GM12878 (cell line): ENCODE measurements at regions not wholly inside any gene's neighbourhood (a gene's known extent, or its start where the extent isn't known, plus 50 kb on each side); places are given as distances from the start of the nearest gene placed in this dataset.

Experiments
- ATAC-seq: fragments of 200-7000 bp; cut with Tn5 transposase; 3 replicates; pipeline ENCODE4 v1.9.1; 2020; ENCODE audit warnings: mild to moderate bottlenecking, moderate library complexity
- BruUV-seq: library from RNA; stranded (reverse); fragments of 400-500 nt; replicated peaks from 2 replicates; lab custom pipeline; 2021; lab: Mats Ljungman, UMichigan
- CTCF ChIA-PET: fragments of 300-600 bp; sonication (Branson Sonifier 250); formaldehyde crosslinking; extraction: SDS; loops from one replicate; lab custom pipeline; 2021; ENCODE audit warnings: inconsistent platforms; lab: Yijun Ruan, JAX
- POLR2A ChIA-PET: fragments of 350-600 bp; formaldehyde crosslinking; extraction: SDS; loops from one replicate; lab custom pipeline; 2021; ENCODE audit warnings: inconsistent platforms; lab: Charles Lee
- RAD21 ChIA-PET: fragments of 300-600 bp; sonication (Branson Sonifier 250); formaldehyde crosslinking; loops from one replicate; lab custom pipeline; 2023; ENCODE audit warnings: antibody characterized with exemption; ENCODE audit not compliant: unreplicated experiment; lab: Charles Lee
- SMC1A ChIA-PET: fragments of 300-600 bp; sonication (Branson Sonifier 250); formaldehyde crosslinking; loops from one replicate; lab custom pipeline; 2023; ENCODE audit not compliant: unreplicated experiment, uncharacterized antibody; lab: Charles Lee
- DNase-seq: peaks from one replicate; pipeline ENCODE4 v3.0.0-alpha.2; 2011; ENCODE audit warnings: low read depth, low spot score
- FAIRE-seq: peaks from 3 replicates; lab custom pipeline; 2011; peaks lifted over from hg19 to GRCh38; lab: Jason Lieb, UNC
- H2AFZ ChIP-seq: 2 replicates; pipeline ENCODE4 v1.6.0; 2011; ENCODE audit warnings: low read depth, low read length, control low read depth; ENCODE audit not compliant: control insufficient read depth
- H3K27ac ChIP-seq: 2 replicates; pipeline ENCODE4 v1.5.1; 2011; ENCODE audit warnings: control low read depth; ENCODE audit not compliant: control insufficient read depth, insufficient read depth
- H3K27me3 ChIP-seq, 2 experiments: replicated peaks in 1 of 2; 2 replicates each; pipeline versions ENCODE4 v1.6.0 to v1.6.1; 2011; ENCODE audit warnings: low read length in 1 of 2; ENCODE audit not compliant: control insufficient read depth in 2 of 2, insufficient read depth in 2 of 2
- H3K36me3 ChIP-seq, 2 experiments: 2 replicates each; pipeline ENCODE4 v1.5.1; 2011; ENCODE audit warnings: low read length in 1 of 2; ENCODE audit not compliant: control insufficient read depth in 2 of 2, insufficient read depth in 2 of 2
- H3K4me1 ChIP-seq: 2 replicates; pipeline ENCODE4 v1.6.1; 2011; ENCODE audit warnings: mild to moderate bottlenecking, low read length, moderate library complexity, mixed read lengths; ENCODE audit not compliant: control insufficient read depth, insufficient read depth
- H3K4me2 ChIP-seq: 2 replicates; pipeline ENCODE4 v1.6.0; 2011; ENCODE audit warnings: control low read depth; ENCODE audit not compliant: control insufficient read depth, insufficient read depth
- H3K4me3 ChIP-seq: fragments of 200-600 bp; sonication (generic); 2 replicates; pipeline ENCODE4 v1.5.1; 2016
- H3K79me2 ChIP-seq: 2 replicates; pipeline ENCODE4 v1.6.0; 2011; ENCODE audit warnings: low read length; ENCODE audit not compliant: control insufficient read depth, insufficient read depth
- H3K9ac ChIP-seq: 2 replicates; pipeline ENCODE4 v1.8.0; 2011; ENCODE audit warnings: low read length, control low read depth, mixed read lengths; ENCODE audit not compliant: control insufficient read depth, insufficient read depth
- H3K9me3 ChIP-seq: replicated peaks from 3 replicates; pipeline ENCODE4 v1.5.1; 2011; ENCODE audit warnings: mild to moderate bottlenecking, low read length; ENCODE audit not compliant: control insufficient read depth, insufficient read depth
- H4K20me1 ChIP-seq: 2 replicates; pipeline ENCODE4 v1.6.0; 2011; ENCODE audit not compliant: control insufficient read depth, insufficient read depth
- ASH2L ChIP-seq: fragments of 300-600, 200-600 bp; sonication (generic); IDR thresholded peaks from 2 replicates; pipeline ENCODE4 v1.6.1; 2017; ENCODE audit warnings: low read depth, mild to moderate bottlenecking, borderline replicate concordance
- CEBPB ChIP-seq, 2 experiments: fragments of 150-350 bp in 1 of 2; IDR thresholded peaks; 2 replicates each; pipeline ENCODE4 v1.6.1; 2012 to 2014; ENCODE audit warnings: low read depth in 2 of 2, low read length in 2 of 2, borderline replicate concordance in 1 of 2, inconsistent platforms in 1 of 2
- MYB ChIP-seq: fragments of 150-350 bp; IDR thresholded peaks from 2 replicates; pipeline ENCODE4 v1.6.1; 2014; ENCODE audit warnings: mild to moderate bottlenecking, low read depth, low read length, borderline replicate concordance
- MYC ChIP-seq: IDR thresholded peaks from 2 replicates; pipeline ENCODE4 v1.6.1; 2011; ENCODE audit warnings: mild to moderate bottlenecking, low read length, moderate library complexity, inconsistent platforms; ENCODE audit not compliant: insufficient read depth, insufficient replicate concordance, insufficient read length, severe bottlenecking
- NR2F1 ChIP-seq: fragments of 450-650 bp; conservative IDR thresholded peaks from 2 replicates; pipeline ENCODE4 v1.6.1; 2017; ENCODE audit warnings: mild to moderate bottlenecking
- RAD51 ChIP-seq: fragments of 450-650 bp; IDR thresholded peaks from 2 replicates; pipeline ENCODE4 v1.6.1; 2016; ENCODE audit warnings: moderate library complexity, mild to moderate bottlenecking, inconsistent platforms
- RFX5 ChIP-seq: IDR thresholded peaks from 2 replicates; pipeline ENCODE4 v1.6.1; 2011; ENCODE audit warnings: low read depth, low read length, improper control_type of control experiment
- SP1 ChIP-seq: IDR thresholded peaks from one replicate; pipeline ENCODE4 v1.6.1; 2011; ENCODE audit warnings: low read depth, low read length
- SUPT20H ChIP-seq: IDR thresholded peaks from 2 replicates; pipeline ENCODE4 v1.6.1; 2011; ENCODE audit warnings: low read depth, mild to moderate bottlenecking, low read length, moderate library complexity, borderline replicate concordance; ENCODE audit not compliant: control insufficient read depth
- TARDBP ChIP-seq: IDR thresholded peaks from 2 replicates; pipeline ENCODE4 v1.6.1; 2016; ENCODE audit warnings: borderline replicate concordance
- TCF3 ChIP-seq: IDR thresholded peaks from 2 replicates; pipeline ENCODE4 v1.6.1; 2012; ENCODE audit warnings: low read depth, mild to moderate bottlenecking, low read length, borderline replicate concordance; ENCODE audit not compliant: insufficient read depth
- ZSCAN29 ChIP-seq: fragments of 450-650 bp; IDR thresholded peaks from 2 replicates; pipeline ENCODE4 v1.6.1; 2017; ENCODE audit warnings: mild to moderate bottlenecking, moderate library complexity
- in situ Hi-C: fragments of 300-500 bp; cut with MboI; formaldehyde crosslinking; loops from 9 replicates; pipeline ENCODE4 v1.14.3; 2018; ENCODE audit warnings: mixed read lengths
- intact Hi-C: fragments of 100-400 bp; cut with micrococcal nuclease; formaldehyde crosslinking; loops from one replicate; pipeline ENCODE4 v1.14.2; 2022; ENCODE audit not compliant: unreplicated experiment
- TF ChIP-seq, protein P1 (sequence below): fragments of 150-350 bp; IDR thresholded peaks from 2 replicates; pipeline ENCODE4 v1.6.1; 2014; ENCODE audit warnings: mild to moderate bottlenecking, low read depth, low read length
- TF ChIP-seq, protein P2 (sequence below): fragments of 450-650 bp; IDR thresholded peaks from 2 replicates; pipeline ENCODE4 v1.6.1; 2017; ENCODE audit warnings: low read depth, mild to moderate bottlenecking, moderate library complexity
- TF ChIP-seq, protein P3 (sequence below): fragments of 450-650 bp; IDR thresholded peaks from 2 replicates; pipeline ENCODE4 v1.6.1; 2017; ENCODE audit warnings: mild to moderate bottlenecking
- TF ChIP-seq, protein P4 (sequence below): IDR thresholded peaks from 2 replicates; pipeline ENCODE4 v1.6.1; 2012; ENCODE audit warnings: low read depth, low read length, improper control_type of control experiment

DNA sequence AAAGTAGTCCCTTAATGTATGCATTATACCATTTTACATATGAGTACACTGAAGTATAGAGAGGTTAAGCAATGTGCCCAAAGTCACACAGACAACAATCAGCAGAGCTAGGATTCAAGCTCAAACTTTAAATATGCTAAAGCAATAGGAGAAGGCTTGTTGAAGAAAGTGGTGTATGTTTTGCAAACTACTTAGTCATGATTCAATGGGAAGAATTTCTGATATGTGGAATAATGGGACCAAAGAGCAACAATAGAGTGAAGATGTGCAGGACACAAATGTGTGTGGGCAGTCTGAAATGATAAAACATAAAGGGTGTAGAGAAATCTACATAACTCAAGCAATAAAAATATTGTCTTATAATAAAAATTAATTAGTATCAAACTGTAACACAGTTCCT, 109.0 kb upstream of the ARSJ start:
- no peak for DNase-seq
- ChIA-PET SMC1A (no interaction called here), POLR2A (no interaction called here), RAD21 (no interaction called here), CTCF (interaction anchor here (1.0 kb wide), 1 partner anchor 10 kb away, joined by 3 read pairs; no protein-coding TSS in a partner anchor)
- H3K36me3 ChIP-seq = no peaks in the 10 kb centered on the region
- no peak overlapping the region for H3K9ac ChIP-seq
- no TSS peak for BruUV-seq
- no peak overlapping the region for H3K4me2 ChIP-seq
- no peaks in the 10 kb centered on the region for H4K20me1 ChIP-seq
- no peak overlapping the region for H3K27ac ChIP-seq
- H3K4me1 ChIP-seq = no peaks in the 10 kb centered on the region
- no peaks in the 10 kb centered on the region for H3K79me2 ChIP-seq
- H3K4me3 ChIP-seq = no peak overlapping the region
- in situ Hi-C loops (no loop called here), intact Hi-C loops (no loop called here)
- TF ChIP-seq RFX5 (no peak), SUPT20H (no peak), TCF3 (no peak), SP1 (no peak), TARDBP (no peak), CEBPB (IDR thresholded peaks at IDR 0.05; ENCODE audit: borderline replicate concordance in 1 of 2, low read depth in 2 of 2, low read length in 2 of 2) (no peak), ZSCAN29 (no peak), MYC (no peak), NR2F1 (no peak), MYB (no peak), ASH2L (no peak), RAD51 (no peak)
- TF ChIP-seq, protein P1, sequence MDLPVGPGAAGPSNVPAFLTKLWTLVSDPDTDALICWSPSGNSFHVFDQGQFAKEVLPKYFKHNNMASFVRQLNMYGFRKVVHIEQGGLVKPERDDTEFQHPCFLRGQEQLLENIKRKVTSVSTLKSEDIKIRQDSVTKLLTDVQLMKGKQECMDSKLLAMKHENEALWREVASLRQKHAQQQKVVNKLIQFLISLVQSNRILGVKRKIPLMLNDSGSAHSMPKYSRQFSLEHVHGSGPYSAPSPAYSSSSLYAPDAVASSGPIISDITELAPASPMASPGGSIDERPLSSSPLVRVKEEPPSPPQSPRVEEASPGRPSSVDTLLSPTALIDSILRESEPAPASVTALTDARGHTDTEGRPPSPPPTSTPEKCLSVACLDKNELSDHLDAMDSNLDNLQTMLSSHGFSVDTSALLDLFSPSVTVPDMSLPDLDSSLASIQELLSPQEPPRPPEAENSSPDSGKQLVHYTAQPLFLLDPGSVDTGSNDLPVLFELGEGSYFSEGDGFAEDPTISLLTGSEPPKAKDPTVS = no peak
- TF ChIP-seq, protein P2, sequence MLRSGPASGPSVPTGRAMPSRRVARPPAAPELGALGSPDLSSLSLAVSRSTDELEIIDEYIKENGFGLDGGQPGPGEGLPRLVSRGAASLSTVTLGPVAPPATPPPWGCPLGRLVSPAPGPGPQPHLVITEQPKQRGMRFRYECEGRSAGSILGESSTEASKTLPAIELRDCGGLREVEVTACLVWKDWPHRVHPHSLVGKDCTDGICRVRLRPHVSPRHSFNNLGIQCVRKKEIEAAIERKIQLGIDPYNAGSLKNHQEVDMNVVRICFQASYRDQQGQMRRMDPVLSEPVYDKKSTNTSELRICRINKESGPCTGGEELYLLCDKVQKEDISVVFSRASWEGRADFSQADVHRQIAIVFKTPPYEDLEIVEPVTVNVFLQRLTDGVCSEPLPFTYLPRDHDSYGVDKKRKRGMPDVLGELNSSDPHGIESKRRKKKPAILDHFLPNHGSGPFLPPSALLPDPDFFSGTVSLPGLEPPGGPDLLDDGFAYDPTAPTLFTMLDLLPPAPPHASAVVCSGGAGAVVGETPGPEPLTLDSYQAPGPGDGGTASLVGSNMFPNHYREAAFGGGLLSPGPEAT = no peak
- TF ChIP-seq, protein P3, sequence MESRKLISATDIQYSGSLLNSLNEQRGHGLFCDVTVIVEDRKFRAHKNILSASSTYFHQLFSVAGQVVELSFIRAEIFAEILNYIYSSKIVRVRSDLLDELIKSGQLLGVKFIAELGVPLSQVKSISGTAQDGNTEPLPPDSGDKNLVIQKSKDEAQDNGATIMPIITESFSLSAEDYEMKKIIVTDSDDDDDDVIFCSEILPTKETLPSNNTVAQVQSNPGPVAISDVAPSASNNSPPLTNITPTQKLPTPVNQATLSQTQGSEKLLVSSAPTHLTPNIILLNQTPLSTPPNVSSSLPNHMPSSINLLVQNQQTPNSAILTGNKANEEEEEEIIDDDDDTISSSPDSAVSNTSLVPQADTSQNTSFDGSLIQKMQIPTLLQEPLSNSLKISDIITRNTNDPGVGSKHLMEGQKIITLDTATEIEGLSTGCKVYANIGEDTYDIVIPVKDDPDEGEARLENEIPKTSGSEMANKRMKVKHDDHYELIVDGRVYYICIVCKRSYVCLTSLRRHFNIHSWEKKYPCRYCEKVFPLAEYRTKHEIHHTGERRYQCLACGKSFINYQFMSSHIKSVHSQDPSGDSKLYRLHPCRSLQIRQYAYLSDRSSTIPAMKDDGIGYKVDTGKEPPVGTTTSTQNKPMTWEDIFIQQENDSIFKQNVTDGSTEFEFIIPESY = no peak
- TF ChIP-seq, protein P4, sequence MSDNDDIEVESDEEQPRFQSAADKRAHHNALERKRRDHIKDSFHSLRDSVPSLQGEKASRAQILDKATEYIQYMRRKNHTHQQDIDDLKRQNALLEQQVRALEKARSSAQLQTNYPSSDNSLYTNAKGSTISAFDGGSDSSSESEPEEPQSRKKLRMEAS = no peak
- ATAC-seq = no peak
- H3K27me3 ChIP-seq = no peaks in the 10 kb centered on the region
- FAIRE-seq = no peak
- H2AFZ ChIP-seq = no peak overlapping the region
- H3K9me3 ChIP-seq = no peaks in the 10 kb centered on the region
